Fibroblast of the aortic adventitia (primary cell): ENCODE measurements at regions not wholly inside any gene's neighbourhood (a gene's known extent, or its start where the extent isn't known, plus 50 kb on each side); places are given as distances from the start of the nearest gene placed in this dataset.

Experiments used
- DNase-seq: peaks from one replicate; pipeline ENCODE4 v3.0.0-alpha.2; 2010; ENCODE audit warnings: low read depth
- H3K4me3 ChIP-seq: 2 replicates; pipeline ENCODE4 v1.5.1; 2011; ENCODE audit warnings: low read depth, mild to moderate bottlenecking, control low read depth, low read length, moderate library complexity
- TF ChIP-seq, protein P1 (sequence below): IDR thresholded peaks from 2 replicates; pipeline ENCODE4 v1.5.1; 2011; ENCODE audit warnings: mild to moderate bottlenecking, low read length, control low read depth, inconsistent platforms; ENCODE audit not compliant: insufficient read depth

- H3K4me3 ChIP-seq: no peak overlapping the region
- DNase-seq: no peak
- TF ChIP-seq, protein P1, sequence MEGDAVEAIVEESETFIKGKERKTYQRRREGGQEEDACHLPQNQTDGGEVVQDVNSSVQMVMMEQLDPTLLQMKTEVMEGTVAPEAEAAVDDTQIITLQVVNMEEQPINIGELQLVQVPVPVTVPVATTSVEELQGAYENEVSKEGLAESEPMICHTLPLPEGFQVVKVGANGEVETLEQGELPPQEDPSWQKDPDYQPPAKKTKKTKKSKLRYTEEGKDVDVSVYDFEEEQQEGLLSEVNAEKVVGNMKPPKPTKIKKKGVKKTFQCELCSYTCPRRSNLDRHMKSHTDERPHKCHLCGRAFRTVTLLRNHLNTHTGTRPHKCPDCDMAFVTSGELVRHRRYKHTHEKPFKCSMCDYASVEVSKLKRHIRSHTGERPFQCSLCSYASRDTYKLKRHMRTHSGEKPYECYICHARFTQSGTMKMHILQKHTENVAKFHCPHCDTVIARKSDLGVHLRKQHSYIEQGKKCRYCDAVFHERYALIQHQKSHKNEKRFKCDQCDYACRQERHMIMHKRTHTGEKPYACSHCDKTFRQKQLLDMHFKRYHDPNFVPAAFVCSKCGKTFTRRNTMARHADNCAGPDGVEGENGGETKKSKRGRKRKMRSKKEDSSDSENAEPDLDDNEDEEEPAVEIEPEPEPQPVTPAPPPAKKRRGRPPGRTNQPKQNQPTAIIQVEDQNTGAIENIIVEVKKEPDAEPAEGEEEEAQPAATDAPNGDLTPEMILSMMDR: no peak
Measured at GRCh38 chr4:18278244-18278643, 256.7 kb upstream of the LCORL start.

GRCh38 chr4:18262832-18263231 lies 241.3 kb upstream of the LCORL start:
- DNase-seq: no peak
- TF ChIP-seq, protein P1: no peak
- no peak overlapping the region for H3K4me3 ChIP-seq

- DNase-seq: no peak
- H3K4me3 ChIP-seq: no peak overlapping the region
- TF ChIP-seq, protein P1: no peak
Measured at GRCh38 chr4:18252052-18252451, 230.5 kb upstream of the LCORL start.

- TF ChIP-seq, protein P1: no peak
- no peak for DNase-seq
- H3K4me3 ChIP-seq: no peak overlapping the region
Measured at GRCh38 chr4:18250564-18250963, 229.0 kb upstream of the LCORL start.

GRCh38 chr4:18248611-18249010 lies 227.1 kb upstream of the LCORL start:
- DNase-seq: no peak
- TF ChIP-seq, protein P1: no peak
- no peak overlapping the region for H3K4me3 ChIP-seq

DNA sequence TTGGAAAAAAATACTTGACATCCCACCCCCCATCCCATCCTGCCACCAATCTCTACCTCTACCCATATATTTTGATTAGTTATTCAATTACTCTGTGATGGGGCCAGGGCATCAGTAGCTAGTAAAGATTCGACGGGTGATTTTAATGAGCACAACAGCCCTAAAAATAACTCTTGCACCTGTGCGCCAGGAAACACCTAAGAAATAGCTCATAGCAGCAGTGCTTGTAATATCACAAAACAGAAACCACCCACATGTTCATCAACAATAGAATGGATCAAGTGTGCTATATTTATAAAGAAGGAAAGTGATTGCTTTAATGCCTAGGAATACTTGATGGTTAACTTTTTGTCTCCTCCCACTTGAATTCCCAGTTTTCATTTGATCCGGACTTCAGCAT lies 225.6 kb upstream of the LCORL start:
- H3K4me3 ChIP-seq: no peak overlapping the region
- TF ChIP-seq, protein P1: no peak
- no peak for DNase-seq

GRCh38 chr4:18242919-18243693 lies 221.6 kb upstream of the LCORL start:
- TF ChIP-seq, protein P1: no peak
- H3K4me3 ChIP-seq: no peak overlapping the region
- DNase-seq: no peak
